PC-9 (cell line): ENCODE measurements at regions not wholly inside any gene's neighbourhood (a gene's known extent, or its start where the extent isn't known, plus 50 kb on each side); places are given as distances from the start of the nearest gene placed in this dataset.
"Not testable (repeated sequence)": the region's sequence is repeated elsewhere in the genome, so short reads cannot be mapped to it uniquely, and the experiment has no call there.

ENCODE experiments used
- BruUV-seq: library from RNA; stranded (reverse); fragments of 400-500 nt; replicated peaks from 2 replicates; lab custom pipeline; 2021; lab: Mats Ljungman, UMichigan
- CTCF ChIA-PET: fragments of 300-600 bp; sonication (Branson Sonifier 250); formaldehyde crosslinking; loops from one replicate; lab custom pipeline; 2022; ENCODE audit warnings: antibody characterized with exemption; lab: Charles Lee
- POLR2A ChIA-PET: fragments of 300-600 bp; sonication (Branson Sonifier 250); formaldehyde crosslinking; loops from one replicate; lab custom pipeline; 2022; ENCODE audit warnings: antibody characterized with exemption; ENCODE audit not compliant: unreplicated experiment; lab: Charles Lee
- DNase-seq, 2 experiments: peaks; one replicate each; pipeline versions ENCODE4 v3.0.0 to v3.0.0-alpha.2; 2015 to 2022; ENCODE audit warnings: mixed read lengths in 1 of 2
- H2AFZ ChIP-seq: fragments of 200-600 bp; sonication (generic); 2 replicates; pipeline ENCODE4 v1.8.1; 2017; ENCODE audit warnings: antibody characterized with exemption
- H3F3A ChIP-seq: fragments of 200-600 bp; sonication (generic); 2 replicates; pipeline ENCODE4 v1.8.1; 2017; ENCODE audit warnings: antibody characterized with exemption, mild to moderate bottlenecking, low read depth; ENCODE audit not compliant: insufficient read depth
- H3K27ac ChIP-seq: fragments of 200-600 bp; sonication (generic); 2 replicates; pipeline ENCODE4 v1.6.1; 2016; ENCODE audit warnings: mixed run types
- H3K27me3 ChIP-seq: fragments of 200-600 bp; sonication (generic); 2 replicates; pipeline ENCODE4 v1.6.1; 2016; ENCODE audit warnings: low read depth, mixed run types; ENCODE audit not compliant: insufficient read depth
- H3K36me3 ChIP-seq: fragments of 200-600 bp; sonication (generic); 2 replicates; pipeline ENCODE4 v1.6.1; 2016; ENCODE audit warnings: low read depth, mixed run types
- H3K4me1 ChIP-seq: fragments of 200-600 bp; sonication (generic); replicated peaks from 2 replicates; pipeline ENCODE4 v1.6.1; 2016; ENCODE audit warnings: mixed run types; ENCODE audit not compliant: insufficient read depth
- H3K4me2 ChIP-seq: fragments of 200-600 bp; sonication (generic); 2 replicates; pipeline ENCODE4 v1.6.1; 2017; ENCODE audit warnings: mixed run types
- H3K4me3 ChIP-seq: fragments of 200-600 bp; sonication (generic); 2 replicates; pipeline ENCODE4 v1.6.1; 2016; ENCODE audit warnings: mixed run types
- H3K79me2 ChIP-seq: fragments of 200-600 bp; sonication (generic); 2 replicates; pipeline ENCODE4 v1.6.1; 2017; ENCODE audit warnings: low read depth, mixed run types
- H3K9me2 ChIP-seq: fragments of 200-600 bp; sonication (generic); 2 replicates; pipeline ENCODE4 v1.8.1; 2017; ENCODE audit warnings: mild to moderate bottlenecking; ENCODE audit not compliant: insufficient read depth
- H3K9me3 ChIP-seq: fragments of 200-600 bp; sonication (generic); 2 replicates; pipeline ENCODE4 v1.8.1; 2016; ENCODE audit warnings: low read depth; ENCODE audit not compliant: insufficient read depth
- H4K20me1 ChIP-seq: fragments of 200-600 bp; sonication (generic); 2 replicates; pipeline ENCODE4 v1.8.1; 2017; ENCODE audit not compliant: insufficient read depth
- CTCF ChIP-seq: fragments of 200-600 bp; sonication (generic); conservative IDR thresholded peaks from 2 replicates; pipeline ENCODE4 v1.6.1; 2017; ENCODE audit warnings: mixed run types, antibody characterized with exemption, mild to moderate bottlenecking, moderate library complexity
- EZH2 ChIP-seq: fragments of 200-600 bp; sonication (generic); IDR thresholded peaks from 2 replicates; pipeline ENCODE4 v1.8.0; 2017; ENCODE audit warnings: antibody characterized with exemption, low read depth
- intact Hi-C: fragments of 100-400 bp; cut with micrococcal nuclease; formaldehyde crosslinking; loops from one replicate; pipeline ENCODE4 v1.10.0; 2022; ENCODE audit not compliant: unreplicated experiment

- Histone ChIP-seq H3K9me2 (no peaks in the 10 kb centered on the region), H3K79me2 (no peaks in the 10 kb centered on the region), H3K9me3 (no peaks in the 10 kb centered on the region), H3F3A (no peaks in the 10 kb centered on the region), H3K36me3 (no peaks in the 10 kb centered on the region), H3K4me1 (no peaks in the 10 kb centered on the region), H3K4me3 (no peak overlapping the region), H3K27ac (no peak overlapping the region), H2AFZ (no peak overlapping the region), H3K4me2 (no peak overlapping the region), H4K20me1 (no peaks in the 10 kb centered on the region), H3K27me3 (no peaks in the 10 kb centered on the region)
- DNase-seq = no peak
- TF ChIP-seq CTCF = no peak
- BruUV-seq = no TSS peak
- intact Hi-C loops = no loop called here
- ChIA-PET POLR2A (no interaction called here), CTCF (no interaction called here)
These were observed 315.4 kb upstream of the ZC3H15 start for GRCh38 chr2:186170693-186171092.

DNA sequence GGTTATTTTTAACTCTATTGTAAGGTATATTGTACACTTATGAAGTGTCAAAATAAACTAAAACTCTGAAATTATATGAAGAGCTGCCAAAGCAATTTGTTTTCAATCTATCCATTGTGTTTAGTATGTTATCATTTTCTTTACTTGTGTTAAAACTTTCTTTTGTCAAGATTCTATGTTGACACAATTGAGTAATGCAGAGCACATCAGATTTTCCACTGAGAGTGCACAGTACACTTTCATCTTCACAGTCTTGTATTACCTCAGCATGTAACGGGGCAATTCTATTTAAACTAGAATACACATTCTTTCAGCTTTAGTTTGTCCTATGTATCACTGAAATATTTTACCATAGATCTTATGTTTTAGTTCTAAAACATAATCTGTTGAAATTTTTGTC is 304.4 kb upstream of the ZC3H15 start:
- Histone ChIP-seq H3K9me3 (no peaks in the 10 kb centered on the region), H3K79me2 (no peaks in the 10 kb centered on the region), H3K36me3 (no peaks in the 10 kb centered on the region), H3K27ac (no peak overlapping the region), H3K4me3 (no peak overlapping the region), H3K4me1 (no peaks in the 10 kb centered on the region), H4K20me1 (no peaks in the 10 kb centered on the region), H3K4me2 (no peak overlapping the region), H2AFZ (no peak overlapping the region), H3K27me3 (no peaks in the 10 kb centered on the region), H3K9me2 (no peaks in the 10 kb centered on the region), H3F3A (no peaks in the 10 kb centered on the region)
- TF ChIP-seq CTCF = no peak
- no peak for TF ChIP-seq EZH2
- no TSS peak for BruUV-seq
- no peak for DNase-seq
- CTCF ChIA-PET = no interaction called here
- intact Hi-C loops = no loop called here
- POLR2A ChIA-PET = no interaction called here

GRCh38 chr2:186182366-186182765 is 303.7 kb upstream of the ZC3H15 start:
- H3K79me2 ChIP-seq, H3K4me2 ChIP-seq, H3F3A ChIP-seq, POLR2A ChIA-PET, DNase-seq, H3K27me3 ChIP-seq, H3K9me3 ChIP-seq, H3K9me2 ChIP-seq, CTCF ChIA-PET, intact Hi-C loops, H2AFZ ChIP-seq, BruUV-seq, H3K36me3 ChIP-seq, H3K4me1 ChIP-seq, H3K4me3 ChIP-seq, H4K20me1 ChIP-seq, H3K27ac ChIP-seq: not testable (repeated sequence)

- BruUV-seq = no TSS peak
- H3K27me3 ChIP-seq = no peaks in the 10 kb centered on the region
- intact Hi-C loops = no loop called here
- H3K9me2 ChIP-seq = no peaks in the 10 kb centered on the region
- H3F3A ChIP-seq = no peaks in the 10 kb centered on the region
- H3K36me3 ChIP-seq = no peaks in the 10 kb centered on the region
- ChIA-PET CTCF (no interaction called here), POLR2A (no interaction called here)
- H3K27ac ChIP-seq = no peak overlapping the region
- TF ChIP-seq CTCF (no peak), EZH2 (no peak)
- H4K20me1 ChIP-seq = no peaks in the 10 kb centered on the region
- H3K4me1 ChIP-seq = no peaks in the 10 kb centered on the region
- H3K9me3 ChIP-seq = no peaks in the 10 kb centered on the region
- H3K79me2 ChIP-seq = no peaks in the 10 kb centered on the region
- no peak for DNase-seq
- no peak overlapping the region for H3K4me2 ChIP-seq
- H3K4me3 ChIP-seq = no peak overlapping the region
- no peak overlapping the region for H2AFZ ChIP-seq
These were observed 302.7 kb upstream of the ZC3H15 start for GRCh38 chr2:186183406-186183805.
